ENCODE measurements at regions not wholly inside any gene's neighbourhood (a gene's known extent, or its start where the extent isn't known, plus 50 kb on each side); places are given as distances from the start of the nearest gene placed in this dataset.

DNA sequence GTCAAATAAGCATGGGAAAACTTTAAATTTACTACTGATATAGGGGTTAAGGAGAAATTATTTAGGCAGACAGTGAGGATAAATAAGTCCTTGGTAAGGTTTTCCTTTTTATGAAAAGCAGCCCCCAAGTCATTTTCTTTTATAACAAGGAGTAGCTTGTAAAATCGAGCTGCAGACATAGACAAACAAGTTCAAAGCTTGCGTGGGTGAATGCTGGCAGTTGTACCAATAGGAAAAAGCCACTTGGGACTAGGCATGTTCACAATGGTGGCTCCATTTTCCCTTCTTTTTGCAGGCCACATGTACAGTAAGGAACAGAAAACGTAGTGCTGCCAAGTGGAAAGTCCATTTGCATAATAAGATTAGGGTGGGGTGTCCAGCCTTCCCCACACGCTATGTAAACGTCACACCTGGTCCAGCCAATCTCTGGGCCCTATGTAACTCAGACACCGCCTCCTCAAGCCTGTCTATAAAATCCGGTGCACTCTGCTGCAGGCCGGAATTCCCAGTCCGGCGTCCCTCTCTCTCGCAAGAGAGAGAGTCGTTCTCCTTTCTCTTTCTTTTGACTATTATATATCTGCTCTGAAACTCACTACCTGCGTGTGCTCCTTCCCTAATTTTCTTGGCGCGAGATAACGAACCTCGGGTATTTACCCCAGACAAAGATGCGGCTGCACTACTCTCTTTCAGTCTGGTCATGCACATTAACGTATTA, 217.1 kb upstream of the MAN1A1 start:
- no peak for DNase-seq

DNA sequence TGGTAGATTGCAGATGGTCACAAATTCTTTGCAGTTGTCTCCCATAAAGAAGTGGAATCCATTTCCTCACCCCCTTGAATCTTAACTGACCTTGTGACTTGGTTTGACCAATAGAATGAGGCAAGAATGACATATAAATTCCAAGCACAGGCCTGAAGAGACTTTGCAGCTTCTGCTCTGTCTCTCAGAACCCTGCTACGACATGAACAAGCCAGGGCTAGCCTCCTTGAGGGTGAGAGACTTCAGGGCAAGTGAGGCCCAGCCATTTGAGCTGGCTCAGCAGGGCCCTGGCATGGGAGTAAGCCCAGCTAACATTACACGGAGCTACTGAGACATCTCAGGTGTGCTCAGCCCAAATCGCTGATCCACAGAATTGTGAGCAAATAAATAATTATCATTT, 216.3 kb upstream of the MAN1A1 start:
- DNase-seq: no peak

DNA sequence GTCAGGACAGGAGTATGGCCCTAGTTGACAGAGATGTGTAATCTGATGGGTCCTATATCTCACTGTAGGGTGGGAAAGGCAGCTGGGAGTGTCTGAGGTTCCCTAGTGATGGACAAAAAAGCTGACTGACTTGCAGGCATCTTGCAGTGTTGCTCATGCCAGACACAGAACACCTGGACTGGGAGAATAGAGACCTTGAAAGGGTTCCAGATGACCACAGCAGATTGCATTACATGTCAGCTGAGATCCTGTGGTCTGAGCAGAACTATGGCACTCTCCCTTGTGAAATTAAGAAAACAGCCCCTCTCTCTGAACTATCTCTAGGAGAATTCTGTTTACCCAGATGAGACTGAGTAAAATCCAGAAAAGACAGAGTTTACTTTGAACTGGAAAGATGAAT, 212.6 kb upstream of the MAN1A1 start:
- no peak for DNase-seq

GRCh38 chr6:119559586-119559985, 210.0 kb upstream of the MAN1A1 start:
- DNase-seq: no peak

DNA sequence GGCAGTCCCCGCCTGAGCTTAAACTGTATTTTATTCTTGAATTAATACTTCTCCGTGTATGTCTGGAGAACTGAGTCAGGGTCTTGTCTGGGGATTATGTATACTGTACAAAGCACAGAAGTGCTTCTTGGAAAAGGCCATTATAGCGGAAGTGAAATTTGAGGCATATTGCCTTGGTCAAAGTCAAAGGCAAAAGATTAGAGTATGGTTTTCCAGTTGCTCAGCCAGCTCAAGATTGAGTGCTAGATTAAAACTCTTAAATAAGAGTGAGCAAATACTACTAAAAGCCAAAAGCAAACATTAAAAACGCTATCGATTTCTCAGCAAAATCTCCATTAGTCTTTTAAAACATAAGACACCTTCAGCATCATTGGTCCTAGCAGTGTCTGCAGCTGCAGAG, 207.7 kb upstream of the MAN1A1 start:
- DNase-seq: no peak

DNA sequence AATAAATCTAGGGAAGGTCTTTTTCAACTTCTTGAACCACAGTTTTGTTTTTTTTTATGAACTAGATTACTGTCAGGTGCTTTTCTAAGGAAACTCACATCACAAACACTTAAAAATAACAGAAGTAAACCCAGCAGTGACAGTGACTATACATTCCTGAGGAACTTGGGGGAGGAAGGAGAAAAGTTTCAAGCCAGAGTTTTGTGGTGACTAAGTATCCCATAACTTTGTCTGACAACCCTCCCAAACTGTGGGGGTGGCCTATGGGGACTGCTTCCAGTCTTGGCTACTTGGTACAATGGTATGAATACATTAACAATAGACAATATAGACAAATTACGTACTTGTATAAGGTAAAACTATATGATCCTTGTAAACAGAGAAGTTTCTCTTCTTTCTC, 202.5 kb upstream of the MAN1A1 start:
- DNase-seq: no peak

DNA sequence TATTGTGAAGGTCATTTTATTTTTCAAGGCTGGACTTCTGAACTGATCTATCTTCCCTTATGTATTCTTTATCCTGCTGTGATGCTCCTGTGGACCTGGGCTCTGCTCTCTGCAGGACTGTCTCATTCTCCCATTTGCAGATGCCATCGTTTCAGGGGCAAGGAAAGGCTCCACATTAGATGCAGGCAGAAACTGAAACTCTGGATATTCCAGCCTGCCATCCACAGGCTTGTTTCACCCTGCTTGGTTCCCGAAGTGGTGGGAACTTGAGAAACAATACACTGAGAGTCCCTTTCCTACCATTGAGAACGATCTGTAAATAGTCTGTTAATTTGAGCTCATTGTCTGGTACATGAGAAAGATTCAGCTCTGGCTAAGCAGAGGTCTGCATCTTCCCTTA, 197.5 kb upstream of the MAN1A1 start:
- no peak for DNase-seq

GRCh38 chr6:119545245-119545644, 195.7 kb upstream of the MAN1A1 start:
- no peak for DNase-seq

GRCh38 chr6:119544325-119545175, 195.0 kb upstream of the MAN1A1 start:
- DNase-seq: no peak

- DNase-seq: no peak
Observed at GRCh38 chr6:119543332-119543731, 193.8 kb upstream of the MAN1A1 start.

GRCh38 chr6:119542037-119542436, 192.5 kb upstream of the MAN1A1 start:
- DNase-seq: no peak

GRCh38 chr6:119541132-119541905, 191.8 kb upstream of the MAN1A1 start:
- DNase-seq: no peak

- DNase-seq: no peak
Observed at GRCh38 chr6:119540417-119540816, 190.9 kb upstream of the MAN1A1 start.

GRCh38 chr6:119539066-119539746, 189.6 kb upstream of the MAN1A1 start:
- DNase-seq: no peak

DNA sequence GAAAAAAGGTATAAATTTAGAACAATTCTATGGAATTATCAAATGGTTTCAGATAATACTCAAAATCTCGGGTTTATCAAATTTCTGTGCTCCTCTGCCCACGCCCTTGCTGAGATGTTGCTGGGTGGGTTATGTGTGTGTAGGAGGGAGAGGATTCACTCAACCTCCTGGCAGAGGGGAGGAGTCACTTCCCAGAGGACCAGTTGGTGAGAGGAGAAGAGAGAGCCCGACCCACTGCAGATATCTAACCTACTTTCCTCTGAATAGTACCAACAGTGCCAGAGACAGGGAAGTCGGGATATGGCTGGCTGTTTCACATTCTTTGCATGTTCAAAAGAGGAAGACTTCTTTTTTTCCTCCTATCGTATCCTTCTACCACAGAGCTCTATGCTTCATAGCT, 187.1 kb upstream of the MAN1A1 start:
- no peak for DNase-seq

- no peak for DNase-seq
Observed at GRCh38 chr6:119535332-119535731, 185.8 kb upstream of the MAN1A1 start.

DNA sequence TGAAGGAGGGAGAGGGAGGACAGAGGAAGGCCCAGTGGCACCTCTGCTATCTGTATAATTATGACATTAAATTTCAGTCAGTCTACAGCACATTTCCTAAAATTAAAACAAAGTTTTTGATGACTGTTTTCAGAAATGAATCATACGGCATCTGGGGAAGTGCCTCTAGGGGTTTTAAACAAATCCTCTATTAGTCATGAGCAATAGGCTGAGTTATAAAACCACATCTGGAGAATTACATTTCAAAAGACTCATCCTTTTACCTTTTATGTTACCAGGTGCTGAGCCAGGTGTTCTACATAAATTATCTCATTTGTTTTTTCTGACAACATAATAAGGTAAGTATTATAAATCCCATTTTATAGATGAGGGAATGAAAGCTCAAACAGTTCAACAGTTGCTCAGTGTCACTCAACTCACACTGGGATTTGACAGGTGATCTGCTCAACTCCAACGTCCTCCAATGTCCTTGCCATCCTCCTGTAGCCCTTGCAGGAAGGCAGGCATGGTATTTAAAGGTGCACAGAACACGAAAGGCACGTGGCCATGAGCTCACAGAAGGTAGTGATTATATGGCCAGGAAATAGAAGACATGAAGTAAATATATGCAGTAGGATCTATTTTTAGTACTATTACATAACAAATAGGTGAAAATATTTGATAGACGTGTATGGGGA, 184.2 kb upstream of the MAN1A1 start:
- DNase-seq: no peak

DNA sequence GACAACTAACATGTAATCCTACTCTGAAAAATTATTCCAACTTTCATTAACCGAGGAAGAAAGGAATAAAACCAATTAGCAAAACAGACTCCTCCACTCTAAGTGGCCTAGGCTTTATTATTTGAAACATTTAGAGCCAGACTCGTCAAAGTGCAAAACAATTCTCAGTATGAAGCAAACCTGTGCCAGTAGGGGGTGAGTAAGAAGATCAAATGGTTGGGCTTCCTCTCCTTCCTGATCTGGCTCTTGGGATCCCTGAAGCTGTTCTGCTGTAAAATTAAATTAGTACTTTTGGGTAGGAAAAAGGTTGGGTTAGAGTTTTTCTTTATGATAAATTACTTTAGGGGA, 177.6 kb upstream of the MAN1A1 start:
- DNase-seq: no peak

DNA sequence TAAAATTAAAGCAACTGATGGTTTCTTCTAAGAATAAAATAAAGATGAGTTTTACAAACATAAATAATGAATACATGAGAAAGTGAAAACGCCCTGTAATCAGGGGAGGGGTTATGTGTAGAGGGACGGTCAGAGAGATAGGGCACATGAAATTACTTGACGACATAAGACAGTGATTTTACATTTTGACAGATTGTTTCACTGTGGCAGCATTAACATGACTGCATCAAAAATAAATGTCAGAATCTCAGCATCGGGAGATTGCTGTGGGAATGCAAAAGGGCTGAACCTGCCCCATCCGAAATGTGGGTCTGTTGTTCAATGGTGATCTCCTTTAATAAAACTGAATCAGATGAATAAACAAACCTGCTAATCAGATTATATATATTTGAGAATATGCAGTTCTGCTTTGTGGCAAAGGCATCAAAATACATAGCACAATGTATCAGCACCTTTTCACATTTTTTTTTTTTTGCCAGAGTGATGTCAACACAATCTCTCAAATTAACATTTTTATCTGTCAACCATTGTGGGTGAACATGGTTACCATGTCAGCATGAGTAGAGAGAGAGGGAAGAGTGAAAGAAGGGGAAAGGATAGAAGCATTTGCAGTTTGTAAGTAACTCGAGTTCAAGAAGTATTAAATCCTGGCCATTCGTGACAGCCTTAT, 177.1 kb upstream of the MAN1A1 start:
- DNase-seq: no peak

DNA sequence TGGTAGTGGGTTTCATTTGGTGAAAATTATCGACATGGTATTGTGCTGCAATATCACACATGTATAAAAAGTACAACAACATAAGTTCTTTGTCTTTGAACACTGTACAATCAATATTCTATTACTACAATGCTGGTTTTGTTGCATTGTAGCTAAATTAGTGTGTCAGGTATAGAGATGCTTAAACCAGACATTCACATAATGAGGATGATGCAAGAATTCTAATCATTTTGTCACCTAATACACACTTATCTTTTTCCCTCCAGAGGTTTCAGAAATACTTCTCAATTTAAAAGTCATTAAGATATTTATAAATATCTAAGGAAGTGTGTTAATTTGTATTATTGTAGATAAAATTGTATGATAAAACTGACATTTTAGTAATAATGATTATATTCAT, 174.8 kb upstream of the MAN1A1 start:
- no peak for DNase-seq

DNA sequence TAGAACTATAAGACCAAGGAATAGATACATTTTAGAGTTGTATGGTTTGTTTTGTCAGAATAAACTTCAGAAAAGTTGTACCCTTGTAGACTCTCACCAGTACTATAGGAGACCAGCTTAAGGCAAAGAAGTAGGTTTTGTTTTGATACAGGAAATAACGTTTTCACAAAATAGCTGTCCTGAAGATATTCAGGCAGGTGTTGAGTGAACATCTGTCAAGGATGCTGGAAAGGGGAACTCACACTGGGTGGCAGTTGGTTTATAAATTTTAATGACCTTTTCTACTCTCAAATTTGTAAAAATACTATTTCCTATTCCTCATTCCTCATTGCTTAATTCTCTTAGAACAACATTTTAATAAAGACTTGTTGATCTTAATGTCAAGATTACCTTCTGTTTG, 174.0 kb upstream of the MAN1A1 start:
- no peak for DNase-seq

GRCh38 chr6:119521251-119521650, 171.7 kb upstream of the MAN1A1 start:
- DNase-seq: no peak

Measured in NCI-H1105 (cell line).